IPS-20b (cell line): ENCODE measurements at regions not wholly inside any gene's neighbourhood (a gene's known extent, or its start where the extent isn't known, plus 50 kb on each side); places are given as distances from the start of the nearest gene placed in this dataset.

ENCODE experiments used
- H3K27ac ChIP-seq: one replicate; pipeline ENCODE4 v1.5.1; 2013; ENCODE audit warnings: low read length
- H3K27me3 ChIP-seq: 2 replicates; pipeline ENCODE4 v1.6.1; 2013; ENCODE audit warnings: mild to moderate bottlenecking, low read length, inconsistent platforms; ENCODE audit not compliant: insufficient read depth
- H3K36me3 ChIP-seq: 2 replicates; pipeline ENCODE4 v1.6.1; 2013; ENCODE audit warnings: low read depth, mild to moderate bottlenecking, inconsistent platforms, low read length, moderate library complexity; ENCODE audit not compliant: insufficient read depth
- H3K4me1 ChIP-seq: 2 replicates; pipeline ENCODE4 v1.6.1; 2013; ENCODE audit warnings: mild to moderate bottlenecking, control low read depth, inconsistent platforms, low read length, moderate library complexity; ENCODE audit not compliant: insufficient read depth
- H3K4me3 ChIP-seq: 2 replicates; pipeline ENCODE4 v1.5.1; 2013; ENCODE audit warnings: mild to moderate bottlenecking, low read length, inconsistent platforms
- H3K9ac ChIP-seq: 2 replicates; pipeline ENCODE4 v1.6.1; 2013; ENCODE audit warnings: low read depth, mild to moderate bottlenecking, inconsistent platforms, low read length, moderate library complexity
- H3K9me3 ChIP-seq: 2 replicates; pipeline ENCODE4 v1.6.1; 2013; ENCODE audit warnings: mild to moderate bottlenecking, low read depth, low read length, inconsistent platforms; ENCODE audit not compliant: insufficient read depth

DNA sequence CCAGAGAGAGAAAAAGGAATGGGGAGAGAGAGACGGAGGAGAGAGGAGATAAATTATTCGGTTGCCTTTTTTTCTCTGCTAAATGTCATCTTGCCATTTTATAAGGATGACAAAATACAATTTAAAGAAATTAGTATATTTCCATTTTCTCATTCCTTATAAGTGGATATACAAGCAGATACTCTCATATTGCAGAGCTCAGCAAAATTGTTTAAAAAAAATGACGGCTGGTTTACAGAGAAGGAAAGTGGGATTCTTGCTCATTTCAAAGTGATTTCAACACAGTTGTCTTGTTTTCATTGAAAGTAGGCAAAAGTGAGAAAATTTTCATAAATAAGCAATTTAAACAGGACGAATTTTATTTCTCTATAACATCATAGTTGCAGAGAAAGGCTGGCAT is 641.9 kb upstream of the CDH6 start:
- H3K4me3 ChIP-seq = no peak overlapping the region

DNA sequence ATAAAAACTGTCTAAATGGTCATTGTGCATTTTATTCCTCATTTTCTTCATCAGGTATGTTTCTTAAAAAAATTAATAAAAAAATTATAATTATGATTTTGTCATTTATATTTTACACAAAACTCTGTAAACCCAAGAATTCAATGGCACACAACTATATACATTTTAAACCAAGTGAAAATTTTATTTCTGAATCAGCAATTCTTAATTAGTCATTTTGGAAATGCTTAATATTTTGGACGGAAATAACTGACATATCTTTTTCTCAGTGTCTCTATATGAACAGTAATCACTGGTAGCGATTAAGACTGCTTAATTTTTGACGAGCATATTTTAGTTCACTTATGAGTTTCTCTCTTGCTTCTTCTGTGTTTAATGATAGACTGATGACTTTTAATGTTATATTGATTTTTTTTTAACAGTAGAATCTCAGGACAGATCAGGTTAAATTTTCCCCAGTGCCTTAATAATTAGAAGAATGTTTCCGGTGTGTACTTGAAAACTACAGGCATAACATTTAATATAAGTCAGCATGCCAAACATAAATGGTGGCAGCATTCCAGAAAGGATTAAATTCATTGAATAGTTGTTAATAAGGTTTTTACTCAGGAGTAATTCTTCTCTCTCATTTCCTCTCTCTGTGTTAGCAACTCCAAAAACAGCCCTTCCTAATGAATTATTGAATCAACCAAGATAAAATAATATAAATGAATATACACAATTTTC is 644.7 kb upstream of the CDH6 start:
- Histone ChIP-seq H3K4me3 (no peak overlapping the region), H3K9me3 (no peaks in the 10 kb centered on the region), H3K27ac (no peak overlapping the region), H3K4me1 (no peaks in the 10 kb centered on the region), H3K27me3 (no peaks in the 10 kb centered on the region), H3K9ac (no peak overlapping the region), H3K36me3 (no peaks in the 10 kb centered on the region)

More for the DNA sequence above, 641.9 kb upstream of the CDH6 start:
- H3K27me3 ChIP-seq = no peaks in the 10 kb centered on the region
- H3K9ac ChIP-seq = no peak overlapping the region
- H3K4me1 ChIP-seq = no peaks in the 10 kb centered on the region
- no peaks in the 10 kb centered on the region for H3K36me3 ChIP-seq
- no peak overlapping the region for H3K27ac ChIP-seq
- no peaks in the 10 kb centered on the region for H3K9me3 ChIP-seq

DNA sequence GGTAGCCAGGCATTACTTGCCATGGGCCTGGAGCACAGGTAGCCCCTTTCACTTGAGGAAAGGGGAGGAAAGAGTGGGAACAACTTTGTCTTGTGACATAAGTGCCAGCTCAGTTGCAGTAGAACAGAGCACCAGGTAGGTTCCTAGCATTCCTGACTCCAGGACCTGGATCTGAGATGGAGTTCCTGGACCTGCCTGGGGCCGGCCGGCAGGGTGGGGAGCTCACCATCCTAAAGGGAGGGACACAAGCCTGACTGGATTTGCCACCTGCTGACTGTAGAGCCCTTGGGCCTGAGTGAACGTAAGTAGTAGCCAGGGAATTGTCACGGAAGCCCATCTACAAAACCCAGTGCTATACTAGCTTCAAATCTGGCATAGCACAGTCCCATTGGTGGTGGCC is 653.3 kb upstream of the CDH6 start:
- no peak overlapping the region for H3K9ac ChIP-seq
- no peak overlapping the region for H3K4me3 ChIP-seq
- no peaks in the 10 kb centered on the region for H3K36me3 ChIP-seq
- H3K4me1 ChIP-seq = no peaks in the 10 kb centered on the region
- no peaks in the 10 kb centered on the region for H3K9me3 ChIP-seq
- H3K27ac ChIP-seq = no peak overlapping the region
- no peaks in the 10 kb centered on the region for H3K27me3 ChIP-seq

DNA sequence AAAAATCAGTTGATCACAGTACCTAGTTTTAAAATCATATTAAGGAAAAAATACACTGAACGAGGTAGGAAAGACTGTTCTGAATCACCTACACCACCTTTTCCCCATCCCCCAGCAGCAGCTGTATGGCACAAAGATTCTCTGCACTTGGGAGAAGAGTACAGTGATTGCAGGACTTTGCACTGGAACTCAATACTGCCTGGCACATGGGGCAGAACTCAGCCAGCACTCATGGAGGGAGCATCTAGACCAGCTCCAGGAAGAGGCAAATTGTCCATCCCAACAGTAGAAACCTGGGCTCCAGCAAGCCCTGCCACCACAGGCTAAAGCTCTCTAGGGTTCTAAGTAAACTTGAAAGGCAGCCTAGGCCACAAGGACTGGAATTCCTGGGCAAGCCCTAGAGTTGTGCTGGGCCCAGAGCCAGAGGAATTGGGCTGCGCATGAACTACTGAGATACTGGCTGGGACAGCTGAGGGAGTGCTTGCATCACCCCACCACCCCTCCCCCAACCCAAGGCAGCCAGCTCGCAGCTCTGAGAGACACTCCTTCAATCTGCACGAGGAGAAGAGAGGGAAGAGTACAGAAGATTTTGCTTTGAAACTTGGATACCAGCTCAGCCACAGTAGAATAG is 654.4 kb upstream of the CDH6 start:
- Histone ChIP-seq H3K9ac (no peak overlapping the region), H3K27ac (no peak overlapping the region)

DNA sequence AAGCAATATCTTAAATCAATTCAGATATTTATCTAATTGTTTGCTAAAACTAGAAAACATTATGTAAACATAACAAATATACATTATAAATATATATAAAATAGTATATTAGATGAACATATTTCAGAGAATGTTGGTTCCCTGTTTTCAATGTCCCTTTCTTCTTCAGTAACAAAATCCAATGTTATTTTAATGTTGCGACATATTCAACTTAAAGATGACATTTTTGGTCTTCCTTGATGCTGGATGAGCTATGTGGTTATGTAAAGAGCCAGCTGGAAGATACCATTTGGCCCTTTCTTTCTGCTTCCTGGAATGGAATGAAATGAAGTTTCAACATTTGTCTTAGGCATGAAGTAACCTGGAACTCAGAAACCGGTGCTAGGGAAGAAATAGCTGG is 668.1 kb upstream of the CDH6 start:
- Histone ChIP-seq H3K36me3 (no peaks in the 10 kb centered on the region), H3K9me3 (no peaks in the 10 kb centered on the region), H3K4me1 (peaks cover 8% of the 10 kb centered on the region), H3K9ac (no peak overlapping the region), H3K27me3 (no peaks in the 10 kb centered on the region), H3K4me3 (no peak overlapping the region), H3K27ac (no peak overlapping the region)

More for the DNA sequence above, 654.4 kb upstream of the CDH6 start:
- Histone ChIP-seq H3K27me3 (no peaks in the 10 kb centered on the region), H3K4me3 (no peak overlapping the region), H3K36me3 (no peaks in the 10 kb centered on the region), H3K4me1 (no peaks in the 10 kb centered on the region), H3K9me3 (no peaks in the 10 kb centered on the region)

DNA sequence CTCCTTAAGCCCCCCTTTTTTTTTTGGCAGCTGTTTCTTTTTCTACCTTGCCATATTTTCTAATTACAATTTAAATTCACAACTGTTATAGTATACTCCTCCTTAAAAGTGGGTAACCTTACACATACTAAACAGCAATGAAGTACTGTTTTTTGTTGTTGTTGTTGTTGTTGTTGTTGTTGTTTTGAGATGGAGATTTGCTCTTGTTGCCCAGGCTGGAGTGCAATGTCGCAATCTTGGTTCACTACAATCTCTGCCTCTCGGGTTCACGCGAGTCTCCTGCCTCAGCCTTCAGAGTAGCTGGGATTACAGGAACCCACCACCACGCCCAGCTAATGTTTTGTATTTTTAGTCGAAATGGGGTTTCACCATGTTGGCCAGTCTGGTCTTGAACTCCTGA is 669.1 kb upstream of the CDH6 start:
- H3K4me3 ChIP-seq = no peak overlapping the region
- H3K27ac ChIP-seq = no peak overlapping the region
- no peak overlapping the region for H3K9ac ChIP-seq
- H3K4me1 ChIP-seq = peaks cover 8% of the 10 kb centered on the region
- no peaks in the 10 kb centered on the region for H3K36me3 ChIP-seq
- H3K27me3 ChIP-seq = no peaks in the 10 kb centered on the region
- H3K9me3 ChIP-seq = no peaks in the 10 kb centered on the region

DNA sequence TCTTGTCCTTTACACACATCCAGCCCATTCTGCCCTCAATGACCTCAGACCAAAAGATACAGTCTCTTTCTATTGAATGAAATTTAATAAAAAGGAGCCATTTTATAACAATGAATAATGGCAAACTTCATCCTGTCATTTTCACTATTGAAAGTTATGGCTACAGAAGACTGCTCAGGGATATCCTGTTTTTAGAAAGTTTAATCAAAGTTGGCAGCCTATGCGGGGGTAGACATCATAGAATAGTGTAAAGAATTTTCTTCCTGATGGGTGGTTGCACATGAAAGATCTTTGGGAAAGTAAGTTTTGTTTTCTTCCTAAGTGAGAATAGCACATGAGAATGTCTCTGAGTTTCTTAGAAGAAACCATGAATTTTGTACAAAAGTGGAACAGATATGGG is 670.4 kb upstream of the CDH6 start:
- H3K4me3 ChIP-seq = no peak overlapping the region
- no peaks in the 10 kb centered on the region for H3K9me3 ChIP-seq
- H3K4me1 ChIP-seq = peaks cover 8% of the 10 kb centered on the region
- no peaks in the 10 kb centered on the region for H3K36me3 ChIP-seq
- no peak overlapping the region for H3K9ac ChIP-seq
- H3K27ac ChIP-seq = no peak overlapping the region
- H3K27me3 ChIP-seq = no peaks in the 10 kb centered on the region

DNA sequence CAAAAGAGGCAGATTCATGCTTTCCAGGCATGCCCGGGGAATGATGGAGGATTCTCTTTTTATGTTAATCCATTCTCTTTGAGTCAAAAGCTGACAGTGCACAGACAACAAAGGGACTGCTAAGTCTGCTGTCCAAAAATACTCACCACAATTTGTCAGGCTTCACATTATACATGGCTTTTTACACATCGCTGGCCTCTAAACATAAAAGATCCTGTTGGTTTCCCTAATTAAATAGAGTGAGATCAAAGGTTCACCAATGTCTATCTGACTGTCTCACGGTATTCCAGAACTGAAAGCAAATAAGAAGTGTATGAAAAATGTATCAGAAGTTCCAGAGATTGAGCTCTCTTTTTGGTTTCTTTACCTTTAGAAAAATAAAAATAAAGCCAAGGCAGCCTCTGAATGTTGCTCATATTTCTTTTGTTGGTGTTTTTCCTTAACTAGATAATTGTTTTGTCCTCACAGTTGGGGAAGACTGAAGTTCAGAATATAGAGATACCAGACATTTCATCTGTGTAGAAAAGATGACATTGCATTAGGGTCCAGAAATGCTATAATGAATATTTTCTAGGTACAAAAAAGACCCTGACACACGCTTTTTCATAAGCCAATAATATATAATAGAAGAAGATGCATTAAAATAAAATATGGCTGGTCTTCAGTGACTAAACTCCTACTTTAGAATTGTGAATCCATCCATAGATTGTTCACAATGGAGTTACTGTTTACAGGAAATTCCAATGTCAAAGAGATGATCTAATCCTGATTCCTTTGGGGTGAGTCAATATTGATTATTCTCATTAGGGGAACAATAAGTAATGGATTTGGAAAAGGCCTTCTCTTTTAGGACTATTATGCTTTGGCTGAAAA is 688.2 kb upstream of the CDH6 start:
- Histone ChIP-seq H3K4me1 (peaks cover 10% of the 10 kb centered on the region), H3K9ac (no peak overlapping the region), H3K4me3 (no peak overlapping the region), H3K27me3 (no peaks in the 10 kb centered on the region), H3K9me3 (no peaks in the 10 kb centered on the region), H3K36me3 (no peaks in the 10 kb centered on the region), H3K27ac (no peak overlapping the region)

DNA sequence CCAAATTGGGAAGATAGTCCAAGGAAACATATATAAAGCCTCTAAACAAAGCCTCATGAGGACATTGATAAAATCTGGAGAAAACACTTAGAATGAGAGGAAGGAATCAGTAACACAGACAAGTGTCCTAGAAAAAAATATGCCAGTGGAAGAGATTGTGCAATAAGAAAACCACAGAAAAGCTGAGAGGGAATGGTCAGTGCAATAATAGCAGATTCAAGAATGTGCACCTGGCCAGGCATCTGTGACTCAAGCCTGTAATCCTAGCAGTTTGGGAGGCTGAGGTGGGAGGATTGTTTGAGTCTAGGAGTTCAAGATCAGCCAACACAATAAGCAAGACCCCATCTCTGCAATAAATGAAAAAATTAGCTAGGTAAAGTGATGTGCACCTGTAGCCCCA is 691.2 kb upstream of the CDH6 start:
- Histone ChIP-seq H3K9me3 (no peaks in the 10 kb centered on the region), H3K9ac (no peak overlapping the region), H3K4me1 (peaks cover 10% of the 10 kb centered on the region), H3K36me3 (no peaks in the 10 kb centered on the region), H3K4me3 (no peak overlapping the region), H3K27me3 (no peaks in the 10 kb centered on the region), H3K27ac (no peak overlapping the region)

DNA sequence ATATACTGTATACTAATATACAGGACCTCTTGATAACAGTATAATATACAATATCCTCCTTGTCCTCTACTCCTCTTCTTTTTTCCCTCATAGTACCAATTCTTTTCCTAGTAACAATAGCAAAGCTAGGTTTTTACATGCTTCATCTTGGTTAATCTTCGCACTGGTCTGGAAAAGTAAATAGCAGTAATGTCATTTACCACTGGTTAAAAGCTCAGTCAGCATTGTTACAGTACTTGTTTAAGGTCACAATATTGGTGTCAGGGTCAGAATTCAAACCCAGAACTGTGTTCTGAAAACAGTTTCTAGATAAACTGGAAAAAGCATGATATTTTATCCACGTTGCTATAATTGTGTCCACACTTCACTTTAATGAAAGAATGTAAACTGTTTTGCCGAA is 692.4 kb upstream of the CDH6 start:
- H3K27ac ChIP-seq = no peak overlapping the region
- H3K4me3 ChIP-seq = no peak overlapping the region
- no peaks in the 10 kb centered on the region for H3K9me3 ChIP-seq
- peaks cover 9% of the 10 kb centered on the region for H3K4me1 ChIP-seq
- no peaks in the 10 kb centered on the region for H3K36me3 ChIP-seq
- H3K9ac ChIP-seq = no peak overlapping the region
- H3K27me3 ChIP-seq = no peaks in the 10 kb centered on the region

DNA sequence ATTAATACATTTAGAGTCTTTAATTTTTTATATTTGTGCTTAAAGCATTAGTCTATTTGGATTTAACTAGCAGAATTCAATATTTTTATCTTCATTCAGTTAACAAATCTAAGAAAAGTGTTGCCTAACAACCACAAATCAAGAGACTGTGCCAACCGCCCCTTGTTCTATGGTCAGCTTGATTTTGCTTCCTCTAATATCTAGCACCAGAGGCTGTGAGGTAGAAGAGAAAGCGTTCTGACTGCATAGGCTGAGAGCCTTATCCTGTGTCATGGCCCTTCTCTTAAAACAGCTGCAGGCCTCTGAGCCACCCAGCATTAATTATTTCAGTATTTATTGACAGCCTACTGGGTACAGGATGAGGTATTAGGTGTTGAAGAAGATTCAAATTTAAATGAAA is 693.0 kb upstream of the CDH6 start:
- Histone ChIP-seq H3K9ac (no peak overlapping the region), H3K27me3 (no peaks in the 10 kb centered on the region), H3K27ac (no peak overlapping the region), H3K36me3 (no peaks in the 10 kb centered on the region), H3K4me3 (no peak overlapping the region), H3K4me1 (peaks cover 8% of the 10 kb centered on the region), H3K9me3 (no peaks in the 10 kb centered on the region)

DNA sequence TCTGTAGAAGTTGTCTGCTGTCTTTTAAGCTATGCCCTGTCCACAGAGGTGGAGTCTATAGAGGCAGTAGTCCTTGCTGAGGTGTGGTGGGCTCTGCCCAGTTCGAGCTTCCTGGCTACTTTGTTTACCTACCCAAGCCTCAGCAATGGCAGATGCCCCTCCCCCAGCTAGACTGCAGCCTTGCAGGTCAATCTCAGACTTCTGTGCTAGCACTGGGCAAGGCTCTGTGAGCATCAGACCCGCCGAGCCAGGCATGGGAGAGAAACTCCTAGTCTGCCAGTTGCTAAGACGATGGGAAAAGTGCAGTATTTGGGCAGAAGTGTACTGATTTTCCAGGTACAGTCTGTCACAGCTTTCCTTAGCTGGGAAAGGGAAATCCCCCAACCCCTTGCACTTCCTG is 694.1 kb upstream of the CDH6 start:
- H3K27ac ChIP-seq = no peak overlapping the region
- H3K4me3 ChIP-seq = no peak overlapping the region
- H3K36me3 ChIP-seq = no peaks in the 10 kb centered on the region
- H3K9me3 ChIP-seq = no peaks in the 10 kb centered on the region
- H3K27me3 ChIP-seq = no peaks in the 10 kb centered on the region
- H3K9ac ChIP-seq = no peak overlapping the region
- H3K4me1 ChIP-seq = no peaks in the 10 kb centered on the region; the same call in 1 of the 2 replicates
